HEK293 (cell line): ENCODE measurements at regions not wholly inside any gene's neighbourhood (a gene's known extent, or its start where the extent isn't known, plus 50 kb on each side); places are given as distances from the start of the nearest gene placed in this dataset.

ENCODE experiments used
- CTCF ChIA-PET: fragments of 350-600 bp; formaldehyde crosslinking; extraction: SDS; loops from one replicate; lab custom pipeline; 2021; ENCODE audit warnings: antibody characterized with exemption; lab: Yijun Ruan, JAX
- POLR2A ChIA-PET: fragments of 300-600 bp; formaldehyde crosslinking; extraction: SDS; loops from one replicate; lab custom pipeline; 2020; ENCODE audit warnings: antibody characterized with exemption, inconsistent platforms; lab: Yijun Ruan, JAX
- H3K27ac ChIP-seq: fragments of 200-500 bp; sonication (Bioruptor generic); 2 replicates; pipeline ENCODE4 v1.5.1; 2014; ENCODE audit warnings: low read depth, low read length, control low read depth, inconsistent platforms; ENCODE audit errors: extremely low read depth
- H3K36me3 ChIP-seq, 2 experiments: fragments of 200-500 bp in 1 of 2; sonication (Bioruptor generic) in 1 of 2; 1 replicate in 1 of 2; 2 replicates in 1 of 2; pipeline ENCODE4 v1.5.1; 2014 to 2017; ENCODE audit warnings: inconsistent platforms in 2 of 2, low read length in 2 of 2; ENCODE audit not compliant: control insufficient read depth in 2 of 2, insufficient read depth in 1 of 2
- H3K4me1 ChIP-seq: fragments of 200-500 bp; sonication (Bioruptor generic); 2 replicates; pipeline ENCODE4 v1.5.1; 2014; ENCODE audit warnings: mild to moderate bottlenecking, low read length, inconsistent platforms; ENCODE audit not compliant: control insufficient read depth, insufficient read depth
- H3K4me3 ChIP-seq: 2 replicates; pipeline ENCODE4 v1.5.1; 2011; ENCODE audit warnings: low read depth, mild to moderate bottlenecking, control low read depth, low read length, moderate library complexity
- H3K9me3 ChIP-seq: fragments of 200-500 bp; sonication (Bioruptor generic); 2 replicates; pipeline ENCODE4 v1.5.1; 2014; ENCODE audit warnings: low read depth, low read length, inconsistent platforms; ENCODE audit not compliant: control insufficient read depth, insufficient read depth
- GFI1B ChIP-seq: fragments of 450-650 bp; formaldehyde crosslinking; IDR thresholded peaks from 2 replicates; pipeline ENCODE4 v1.5.1; 2016; ENCODE audit warnings: missing biosample characterization, missing genetic modification characterization
- HIC1 ChIP-seq: fragments of 450-650 bp; formaldehyde crosslinking; IDR thresholded peaks from 2 replicates; pipeline ENCODE4 v1.5.1; 2016; ENCODE audit warnings: missing biosample characterization, missing genetic modification characterization
- IKZF3 ChIP-seq: fragments of 450-650 bp; IDR thresholded peaks from 2 replicates; pipeline ENCODE4 v1.5.0; 2018; ENCODE audit warnings: missing biosample characterization, mild to moderate bottlenecking, missing genetic modification characterization, moderate library complexity
- KLF16 ChIP-seq: fragments of 450-650 bp; formaldehyde crosslinking; IDR thresholded peaks from 2 replicates; pipeline ENCODE4 v1.5.1; 2017; ENCODE audit warnings: missing biosample characterization, missing genetic modification characterization
- MZF1 ChIP-seq: fragments of 450-650 bp; formaldehyde crosslinking; IDR thresholded peaks from 2 replicates; pipeline ENCODE4 v1.5.1; 2017; ENCODE audit warnings: missing biosample characterization, missing genetic modification characterization, borderline replicate concordance
- ZBTB1 ChIP-seq: fragments of 450-650 bp; formaldehyde crosslinking; IDR thresholded peaks from 2 replicates; pipeline ENCODE4 v1.5.1; 2016; ENCODE audit warnings: missing biosample characterization, missing genetic modification characterization
- ZBTB48 ChIP-seq: fragments of 450-650 bp; formaldehyde crosslinking; IDR thresholded peaks from 2 replicates; pipeline ENCODE4 v1.5.1; 2016; ENCODE audit warnings: missing biosample characterization, missing genetic modification characterization
- ZNF2 ChIP-seq: fragments of 450-650 bp; formaldehyde crosslinking; IDR thresholded peaks from 2 replicates; pipeline ENCODE4 v1.5.1; 2016; ENCODE audit warnings: missing biosample characterization, missing genetic modification characterization
- ZNF426 ChIP-seq: fragments of 450-650 bp; formaldehyde crosslinking; IDR thresholded peaks from 2 replicates; pipeline ENCODE4 v1.5.1; 2017; ENCODE audit warnings: missing biosample characterization, missing genetic modification characterization, mild to moderate bottlenecking, inconsistent platforms, moderate library complexity
- ZNF548 ChIP-seq: fragments of 450-650 bp; formaldehyde crosslinking; IDR thresholded peaks from 2 replicates; pipeline ENCODE4 v1.5.1; 2016; ENCODE audit warnings: missing biosample characterization, missing genetic modification characterization
- ZNF600 ChIP-seq: fragments of 450-650 bp; formaldehyde crosslinking; IDR thresholded peaks from 2 replicates; pipeline ENCODE4 v1.5.1; 2016; ENCODE audit warnings: missing biosample characterization, missing genetic modification characterization
- TF ChIP-seq, protein P1 (sequence below): fragments of 450-650 bp; formaldehyde crosslinking; IDR thresholded peaks from 2 replicates; pipeline ENCODE4 v1.5.1; 2017; ENCODE audit warnings: missing biosample characterization, missing genetic modification characterization
- TF ChIP-seq, protein P2 (sequence below): fragments of 450-650 bp; formaldehyde crosslinking; IDR thresholded peaks from 2 replicates; pipeline ENCODE4 v1.5.1; 2016; ENCODE audit warnings: missing biosample characterization, missing genetic modification characterization
- TF ChIP-seq, protein P3 (sequence below): fragments of 450-650 bp; formaldehyde crosslinking; conservative IDR thresholded peaks from 2 replicates; pipeline ENCODE4 v1.5.1; 2016; ENCODE audit warnings: low read depth, missing biosample characterization, missing genetic modification characterization

DNA sequence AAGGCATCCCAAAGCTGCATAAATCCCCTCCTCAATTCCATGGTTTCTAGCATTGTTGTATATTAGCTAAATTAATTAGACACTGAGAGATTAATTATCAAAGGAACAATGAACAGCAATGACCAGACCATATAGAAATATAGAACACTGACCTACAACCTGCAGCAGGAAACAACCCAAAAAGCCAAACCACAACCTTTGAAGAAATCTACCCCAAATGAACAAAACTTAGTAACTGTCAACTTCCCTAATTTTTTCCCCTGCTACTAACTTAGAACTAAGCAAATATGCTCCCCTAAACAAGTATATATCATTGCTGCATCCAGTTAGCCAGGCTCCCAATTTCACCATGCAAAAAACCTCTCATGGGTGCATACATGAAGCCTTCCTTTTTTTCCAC is 268.0 kb upstream of the ANO3 start (continued):
- no peak for TF ChIP-seq KLF16 (tag by site-specific recombination)
- no peak for TF ChIP-seq ZNF600
- TF ChIP-seq IKZF3 = no peak

- POLR2A ChIA-PET = no interaction called here
- no peak overlapping the region for H3K4me3 ChIP-seq
- H3K4me1 ChIP-seq = no peaks in the 10 kb centered on the region
- H3K27ac ChIP-seq = no peak overlapping the region
- H3K9me3 ChIP-seq = no peaks in the 10 kb centered on the region
- CTCF ChIA-PET = no interaction called here
- TF ChIP-seq ZNF2 (tag by site-specific recombination) (no peak), ZBTB48 (tag by site-specific recombination) (no peak), ZNF426 (tag by site-specific recombination) (no peak), ZNF548 (tag by site-specific recombination) (no peak), MZF1 (tag by site-specific recombination) (no peak), HIC1 (tag by site-specific recombination) (no peak), ZBTB1 (tag by site-specific recombination) (no peak), GFI1B (no peak)
- TF ChIP-seq, protein P1, sequence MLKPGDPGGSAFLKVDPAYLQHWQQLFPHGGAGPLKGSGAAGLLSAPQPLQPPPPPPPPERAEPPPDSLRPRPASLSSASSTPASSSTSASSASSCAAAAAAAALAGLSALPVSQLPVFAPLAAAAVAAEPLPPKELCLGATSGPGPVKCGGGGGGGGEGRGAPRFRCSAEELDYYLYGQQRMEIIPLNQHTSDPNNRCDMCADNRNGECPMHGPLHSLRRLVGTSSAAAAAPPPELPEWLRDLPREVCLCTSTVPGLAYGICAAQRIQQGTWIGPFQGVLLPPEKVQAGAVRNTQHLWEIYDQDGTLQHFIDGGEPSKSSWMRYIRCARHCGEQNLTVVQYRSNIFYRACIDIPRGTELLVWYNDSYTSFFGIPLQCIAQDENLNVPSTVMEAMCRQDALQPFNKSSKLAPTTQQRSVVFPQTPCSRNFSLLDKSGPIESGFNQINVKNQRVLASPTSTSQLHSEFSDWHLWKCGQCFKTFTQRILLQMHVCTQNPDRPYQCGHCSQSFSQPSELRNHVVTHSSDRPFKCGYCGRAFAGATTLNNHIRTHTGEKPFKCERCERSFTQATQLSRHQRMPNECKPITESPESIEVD (tag by site-specific recombination) = no peak
- TF ChIP-seq, protein P2, sequence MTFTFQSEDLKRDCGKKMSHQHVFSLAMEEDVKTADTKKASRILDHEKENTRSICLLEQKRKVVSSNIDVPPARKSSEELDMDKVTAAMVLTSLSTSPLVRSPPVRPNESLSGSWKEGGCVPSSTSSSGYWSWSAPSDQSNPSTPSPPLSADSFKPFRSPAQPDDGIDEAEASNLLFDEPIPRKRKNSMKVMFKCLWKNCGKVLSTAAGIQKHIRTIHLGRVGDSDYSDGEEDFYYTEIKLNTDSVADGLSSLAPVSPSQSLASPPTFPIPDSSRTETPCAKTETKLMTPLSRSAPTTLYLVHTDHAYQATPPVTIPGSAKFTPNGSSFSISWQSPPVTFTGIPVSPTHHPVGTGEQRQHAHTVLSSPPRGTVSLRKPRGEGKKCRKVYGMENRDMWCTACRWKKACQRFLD (tag by site-specific recombination) = no peak
- TF ChIP-seq, protein P3, sequence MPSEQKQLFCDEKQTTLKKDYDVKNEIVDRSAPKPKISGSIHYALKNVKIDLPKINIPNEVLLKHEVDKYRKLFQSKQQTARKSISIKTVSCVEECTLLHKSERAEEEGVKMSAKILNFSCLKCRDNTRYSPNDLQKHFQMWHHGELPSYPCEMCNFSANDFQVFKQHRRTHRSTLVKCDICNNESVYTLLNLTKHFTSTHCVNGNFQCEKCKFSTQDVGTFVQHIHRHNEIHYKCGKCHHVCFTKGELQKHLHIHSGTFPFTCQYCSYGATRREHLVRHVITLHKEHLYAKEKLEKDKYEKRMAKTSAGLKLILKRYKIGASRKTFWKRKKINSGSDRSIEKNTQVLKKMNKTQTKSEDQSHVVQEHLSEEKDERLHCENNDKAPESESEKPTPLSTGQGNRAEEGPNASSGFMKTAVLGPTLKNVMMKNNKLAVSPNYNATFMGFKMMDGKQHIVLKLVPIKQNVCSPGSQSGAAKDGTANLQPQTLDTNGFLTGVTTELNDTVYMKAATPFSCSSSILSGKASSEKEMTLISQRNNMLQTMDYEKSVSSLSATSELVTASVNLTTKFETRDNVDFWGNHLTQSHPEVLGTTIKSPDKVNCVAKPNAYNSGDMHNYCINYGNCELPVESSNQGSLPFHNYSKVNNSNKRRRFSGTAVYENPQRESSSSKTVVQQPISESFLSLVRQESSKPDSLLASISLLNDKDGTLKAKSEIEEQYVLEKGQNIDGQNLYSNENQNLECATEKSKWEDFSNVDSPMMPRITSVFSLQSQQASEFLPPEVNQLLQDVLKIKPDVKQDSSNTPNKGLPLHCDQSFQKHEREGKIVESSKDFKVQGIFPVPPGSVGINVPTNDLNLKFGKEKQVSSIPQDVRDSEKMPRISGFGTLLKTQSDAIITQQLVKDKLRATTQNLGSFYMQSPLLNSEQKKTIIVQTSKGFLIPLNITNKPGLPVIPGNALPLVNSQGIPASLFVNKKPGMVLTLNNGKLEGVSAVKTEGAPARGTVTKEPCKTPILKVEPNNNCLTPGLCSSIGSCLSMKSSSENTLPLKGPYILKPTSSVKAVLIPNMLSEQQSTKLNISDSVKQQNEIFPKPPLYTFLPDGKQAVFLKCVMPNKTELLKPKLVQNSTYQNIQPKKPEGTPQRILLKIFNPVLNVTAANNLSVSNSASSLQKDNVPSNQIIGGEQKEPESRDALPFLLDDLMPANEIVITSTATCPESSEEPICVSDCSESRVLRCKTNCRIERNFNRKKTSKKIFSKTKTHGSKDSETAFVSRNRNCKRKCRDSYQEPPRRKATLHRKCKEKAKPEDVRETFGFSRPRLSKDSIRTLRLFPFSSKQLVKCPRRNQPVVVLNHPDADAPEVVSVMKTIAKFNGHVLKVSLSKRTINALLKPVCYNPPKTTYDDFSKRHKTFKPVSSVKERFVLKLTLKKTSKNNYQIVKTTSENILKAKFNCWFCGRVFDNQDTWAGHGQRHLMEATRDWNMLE (tag by site-specific recombination) = no peak
- TF ChIP-seq, all 188 proteins: peak for 0
- no peaks in the 10 kb centered on the region for H3K36me3 ChIP-seq
Measured at GRCh38 chr11:26065944-26066343, 266.0 kb upstream of the ANO3 start.
